MM.1S (cell line): ENCODE measurements at regions not wholly inside any gene's neighbourhood (a gene's known extent, or its start where the extent isn't known, plus 50 kb on each side); places are given as distances from the start of the nearest gene placed in this dataset.

ENCODE experiments used
- EZH2phosphoT487 ChIP-seq: fragments of 300-600 bp; sonication (generic); IDR thresholded peaks from 2 replicates; pipeline ENCODE4 v1.6.1; 2018; ENCODE audit warnings: antibody characterized with exemption, low read length
- TF ChIP-seq, protein P1 (sequence below): fragments of 300-600 bp; sonication (generic); IDR thresholded peaks from 2 replicates; pipeline ENCODE4 v1.5.1; 2016; ENCODE audit warnings: antibody characterized with exemption, low read length, mixed read lengths

DNA sequence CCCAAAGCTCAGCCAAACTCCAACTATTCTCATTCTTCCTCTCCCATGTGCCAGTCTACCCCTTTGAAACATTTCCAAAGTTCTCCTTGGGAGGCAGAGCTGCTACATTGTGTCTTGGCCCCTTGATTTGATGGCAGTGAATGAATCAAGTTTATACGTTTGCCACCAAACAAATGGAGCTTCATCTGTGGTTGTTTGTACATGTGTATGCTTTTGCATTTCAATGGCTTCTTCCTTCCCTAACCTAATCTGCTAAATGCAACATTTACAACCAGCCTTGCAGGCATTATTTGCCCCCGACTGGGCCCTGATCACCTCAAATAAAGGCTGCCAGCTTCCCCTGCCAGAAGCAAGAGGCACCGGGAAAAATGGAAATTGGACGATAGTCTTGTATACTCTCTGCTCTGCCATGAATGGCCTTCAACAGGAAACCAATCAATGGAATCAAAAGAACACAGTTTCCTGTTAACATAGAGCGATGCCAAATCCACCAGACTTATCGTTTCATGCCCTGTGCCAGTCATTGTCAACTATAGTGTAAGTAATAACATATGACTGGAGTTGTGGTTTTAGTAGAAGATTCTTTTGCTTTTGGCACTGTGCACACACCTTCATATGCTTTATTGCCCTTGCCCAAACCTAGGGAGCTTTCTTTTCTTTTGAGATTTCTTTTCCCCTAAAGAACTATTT, 97.8 kb downstream of the TMEM30B start:
- TF ChIP-seq, protein P1, sequence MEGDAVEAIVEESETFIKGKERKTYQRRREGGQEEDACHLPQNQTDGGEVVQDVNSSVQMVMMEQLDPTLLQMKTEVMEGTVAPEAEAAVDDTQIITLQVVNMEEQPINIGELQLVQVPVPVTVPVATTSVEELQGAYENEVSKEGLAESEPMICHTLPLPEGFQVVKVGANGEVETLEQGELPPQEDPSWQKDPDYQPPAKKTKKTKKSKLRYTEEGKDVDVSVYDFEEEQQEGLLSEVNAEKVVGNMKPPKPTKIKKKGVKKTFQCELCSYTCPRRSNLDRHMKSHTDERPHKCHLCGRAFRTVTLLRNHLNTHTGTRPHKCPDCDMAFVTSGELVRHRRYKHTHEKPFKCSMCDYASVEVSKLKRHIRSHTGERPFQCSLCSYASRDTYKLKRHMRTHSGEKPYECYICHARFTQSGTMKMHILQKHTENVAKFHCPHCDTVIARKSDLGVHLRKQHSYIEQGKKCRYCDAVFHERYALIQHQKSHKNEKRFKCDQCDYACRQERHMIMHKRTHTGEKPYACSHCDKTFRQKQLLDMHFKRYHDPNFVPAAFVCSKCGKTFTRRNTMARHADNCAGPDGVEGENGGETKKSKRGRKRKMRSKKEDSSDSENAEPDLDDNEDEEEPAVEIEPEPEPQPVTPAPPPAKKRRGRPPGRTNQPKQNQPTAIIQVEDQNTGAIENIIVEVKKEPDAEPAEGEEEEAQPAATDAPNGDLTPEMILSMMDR = no peak
- TF ChIP-seq EZH2phosphoT487 = no peak
